HepG2 (cell line): ENCODE measurements at regions not wholly inside any gene's neighbourhood (a gene's known extent, or its start where the extent isn't known, plus 50 kb on each side); places are given as distances from the start of the nearest gene placed in this dataset.

Experiments
- ATAC-seq: fragments of 200-7000 bp; cut with Tn5 transposase; 3 replicates; pipeline ENCODE4 v1.9.1; 2020; ENCODE audit warnings: mild to moderate bottlenecking, moderate library complexity
- BruUV-seq: library from RNA; stranded (reverse); fragments of 400-500 nt; replicated peaks from 2 replicates; lab custom pipeline; 2021; lab: Mats Ljungman, UMichigan
- CTCF ChIA-PET: fragments of 300-600 bp; formaldehyde crosslinking; extraction: SDS; loops from one replicate; lab custom pipeline; 2021; ENCODE audit warnings: low total read pairs, inconsistent platforms, low intra/inter-chr PET ratio; lab: Yijun Ruan, JAX
- POLR2A ChIA-PET: fragments of 350-600 bp; sonication (Branson Sonifier 250); formaldehyde crosslinking; loops from one replicate; lab custom pipeline; 2020; ENCODE audit warnings: antibody characterized with exemption, inconsistent platforms; lab: Yijun Ruan, JAX
- DNase-seq: peaks from one replicate; pipeline ENCODE4 v3.0.0-alpha.2; 2015; ENCODE audit warnings: low spot score
- FAIRE-seq: peaks from 3 replicates; lab custom pipeline; 2011; peaks lifted over from hg19 to GRCh38; lab: Jason Lieb, UNC
- H2AFZ ChIP-seq: one replicate; pipeline ENCODE4 v1.6.1; 2011; ENCODE audit warnings: low read length, inconsistent platforms
- H3K27ac ChIP-seq: fragments of 300-600 bp; 3 replicates; pipeline ENCODE4 v1.8.0; 2011; ENCODE audit warnings: mixed run types, mild to moderate bottlenecking, mixed read lengths, low read length, inconsistent platforms; ENCODE audit not compliant: insufficient read depth; ENCODE audit errors: extremely low read length
- H3K27me3 ChIP-seq, 2 experiments: fragments of 200-600 bp in 1 of 2; 2 replicates in 1 of 2; 3 replicates in 1 of 2; pipeline versions ENCODE4 v1.6.0 to v1.8.0; 2011; ENCODE audit warnings: low read length in 2 of 2, mild to moderate bottlenecking in 2 of 2, moderate library complexity in 2 of 2, inconsistent platforms in 1 of 2; ENCODE audit not compliant: insufficient read depth in 2 of 2, control insufficient read depth in 1 of 2
- H3K36me3 ChIP-seq, 2 experiments: fragments of 200-600 bp in 1 of 2; replicated peaks in 1 of 2; 2 replicates in 1 of 2; 3 replicates in 1 of 2; pipeline versions ENCODE4 v1.5.1 to v1.8.0; 2011; ENCODE audit warnings: low read length in 2 of 2, inconsistent platforms in 1 of 2; ENCODE audit not compliant: insufficient read depth in 2 of 2, control insufficient read depth in 1 of 2
- H3K4me1 ChIP-seq: 2 replicates; pipeline ENCODE4 v1.5.1; 2012; ENCODE audit warnings: low read length, inconsistent platforms; ENCODE audit not compliant: insufficient read depth
- H3K4me2 ChIP-seq: 2 replicates; pipeline ENCODE4 v1.6.0; 2011; ENCODE audit warnings: low read depth, low read length, inconsistent platforms
- H3K4me3 ChIP-seq, 3 experiments: fragments of 200-600 bp in 1 of 3; sonication (generic), shearing (Covaris generic) in 1 of 3; replicated peaks in 1 of 3; 2 replicates each; pipeline ENCODE4 v1.5.1; 2011 to 2016; ENCODE audit warnings: low read length in 3 of 3, inconsistent platforms in 2 of 3, low read depth in 2 of 3, mild to moderate bottlenecking in 2 of 3, control low read depth in 1 of 3, mixed read lengths in 1 of 3; ENCODE audit not compliant: insufficient read depth in 1 of 3
- H3K79me2 ChIP-seq: one replicate; pipeline ENCODE4 v1.6.1; 2011; ENCODE audit warnings: low read length, inconsistent platforms; ENCODE audit not compliant: insufficient read depth
- H3K9ac ChIP-seq: 2 replicates; pipeline ENCODE4 v1.6.0; 2011; ENCODE audit warnings: mild to moderate bottlenecking, low read depth, low read length, inconsistent platforms; ENCODE audit not compliant: insufficient read depth
- H3K9me3 ChIP-seq: 2 replicates; pipeline ENCODE4 v1.5.1; 2012; ENCODE audit warnings: mild to moderate bottlenecking, low read length
- H4K20me1 ChIP-seq: 2 replicates; pipeline ENCODE4 v1.6.0; 2011; ENCODE audit warnings: inconsistent platforms, mild to moderate bottlenecking, low read length, moderate library complexity; ENCODE audit not compliant: insufficient read depth
- ATF7 ChIP-seq, 2 experiments: fragments of 450-650 bp in 1 of 2; sonication (generic) in 1 of 2; formaldehyde crosslinking in 1 of 2; IDR thresholded peaks; 2 replicates each; pipeline versions ENCODE4 v1.4.0 to v1.6.1; 2016 to 2020; ENCODE audit warnings: antibody characterized with exemption in 1 of 2, mild to moderate bottlenecking in 1 of 2, missing genetic modification reagents in 1 of 2
- HNF4G ChIP-seq, 2 experiments: sonication (generic) in 1 of 2; formaldehyde crosslinking in 1 of 2; IDR thresholded peaks; 2 replicates each; pipeline versions ENCODE4 v1.4.0 to v1.6.1; 2011 to 2020; ENCODE audit warnings: borderline replicate concordance in 2 of 2, low read depth in 2 of 2, mild to moderate bottlenecking in 2 of 2, low read length in 1 of 2, missing genetic modification reagents in 1 of 2, moderate library complexity in 1 of 2
- NR2F2 ChIP-seq: IDR thresholded peaks from 2 replicates; pipeline ENCODE4 v1.6.1; 2012; ENCODE audit warnings: low read depth, inconsistent platforms, borderline replicate concordance
- SNAPC2 ChIP-seq: sonication (generic); formaldehyde crosslinking; IDR thresholded peaks from 2 replicates; pipeline ENCODE4 v1.8.1; 2022; ENCODE audit warnings: mild to moderate bottlenecking, missing genetic modification reagents
- TCF7 ChIP-seq: sonication (generic); IDR thresholded peaks from 2 replicates; pipeline ENCODE4 v1.6.1; 2016; ENCODE audit warnings: antibody characterized with exemption, low read depth
- ZNF331 ChIP-seq: sonication (generic); formaldehyde crosslinking; IDR thresholded peaks from 2 replicates; pipeline ENCODE4 v1.4.0; 2020; ENCODE audit warnings: missing genetic modification reagents
- ZNF558 ChIP-seq: sonication (generic); formaldehyde crosslinking; IDR thresholded peaks from 2 replicates; pipeline ENCODE4 v1.9.0; 2022; ENCODE audit warnings: mild to moderate bottlenecking, missing genetic modification reagents, borderline replicate concordance
- WGBS: methylation state at CpG from one replicate; pipeline ENCODE4 v1.1.6; 2017; ENCODE audit warnings: low lambda C conversion rate; 5-methylcytosine and 5-hydroxymethylcytosine counted together
- in situ Hi-C: cut with HindIII; loops from 2 replicates; pipeline ENCODE4 v1.10.0; 2017; ENCODE audit warnings: low pct_unique_long_range_greater_than_20kb; ENCODE audit not compliant: extremely low pct_ligation_motif_present
- intact Hi-C: fragments of 100-400 bp; cut with micrococcal nuclease; formaldehyde crosslinking; loops from one replicate; pipeline ENCODE4 v1.10.0; 2022; ENCODE audit not compliant: unreplicated experiment
- TF ChIP-seq, protein P1 (sequence below): sonication (generic); formaldehyde crosslinking; IDR thresholded peaks from 2 replicates; pipeline ENCODE4 v1.4.0; 2020; ENCODE audit warnings: missing genetic modification reagents
- TF ChIP-seq, protein P2 (sequence below): sonication (generic); formaldehyde crosslinking; IDR thresholded peaks from 2 replicates; pipeline ENCODE4 v1.4.0; 2020; ENCODE audit warnings: missing genetic modification reagents, borderline replicate concordance
- TF ChIP-seq, protein P3 (sequence below): sonication (generic); formaldehyde crosslinking; IDR thresholded peaks from 2 replicates; pipeline ENCODE4 v1.8.0; 2022; ENCODE audit warnings: mild to moderate bottlenecking, missing genetic modification reagents; ENCODE audit not compliant: insufficient replicate concordance
- TF ChIP-seq, protein P4 (sequence below): sonication (generic); formaldehyde crosslinking; IDR thresholded peaks from 2 replicates; pipeline ENCODE4 v1.4.0; 2020; ENCODE audit warnings: missing genetic modification reagents, borderline replicate concordance

DNA sequence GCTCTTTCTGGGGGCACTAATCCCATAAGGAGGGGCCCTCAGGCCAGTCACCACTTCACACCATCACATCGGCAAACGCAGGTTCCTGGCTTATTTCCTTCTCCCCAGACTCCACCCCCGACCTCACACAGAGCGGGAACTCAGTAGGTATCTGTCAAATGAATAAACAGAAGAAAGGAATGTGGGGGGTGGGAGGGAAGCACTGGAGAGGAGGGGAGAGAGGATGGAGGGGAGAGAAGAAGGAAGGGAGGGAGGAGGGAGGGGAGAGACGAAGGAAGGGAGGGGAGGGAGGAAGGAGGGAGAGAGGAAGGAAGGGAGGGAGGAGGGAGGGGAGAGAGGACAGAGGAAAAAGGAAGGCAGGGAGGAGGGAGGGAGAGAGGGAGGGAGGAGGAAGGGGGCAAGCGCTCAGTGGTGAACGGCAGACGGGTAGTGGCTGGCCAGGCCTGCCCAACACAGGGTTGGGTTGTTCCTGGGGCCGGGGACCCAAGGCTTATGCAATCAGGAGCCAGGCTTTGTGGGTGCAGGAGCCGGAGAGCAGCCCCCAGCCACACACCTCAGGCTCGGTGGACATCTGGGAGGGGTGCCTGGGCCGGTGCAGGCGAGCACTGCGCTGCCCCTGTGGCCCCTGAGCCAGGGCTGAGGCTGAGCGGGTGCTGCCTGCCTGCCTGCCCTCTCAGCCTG is 52.6 kb upstream of the FBRSL1 start:
- in situ Hi-C loops = no loop called here
- Histone ChIP-seq H4K20me1 (no peaks in the 10 kb centered on the region), H3K4me3 (peak overlapping the region in 2 of 3 experiments; percentile 44 to 55; a peak in 3 of 6 replicates), H3K27ac (no peak overlapping the region), H3K9ac (no peak overlapping the region), H3K4me2 (peak overlapping the region; percentile 58), H3K79me2 (no peaks in the 10 kb centered on the region), H3K27me3 (peaks cover 9 to 54% of the 10 kb centered on the region in 2 experiments), H3K4me1 (peaks cover 76% of the 10 kb centered on the region), H2AFZ (no peak overlapping the region), H3K36me3 (no peaks in the 10 kb centered on the region), H3K9me3 (no peaks in the 10 kb centered on the region)
- ChIA-PET POLR2A (no interaction called here), CTCF (no interaction called here)
- peak; percentile 29 for DNase-seq
- no TSS peak for BruUV-seq
- WGBS = 12% methylated on average over 9 of the region's 15 CpGs
- peak; percentile 59 for ATAC-seq
- no peak for FAIRE-seq
- intact Hi-C loops = no loop called here
- TF ChIP-seq HNF4G (IDR thresholded peaks at IDR 0.05; ENCODE audit: borderline replicate concordance, low read depth, low read length) (no peak), HNF4G (CRISPR knock-in tag; IDR thresholded peaks at IDR 0.05; ENCODE audit: borderline replicate concordance, low read depth) (no peak), ATF7 (IDR thresholded peaks at IDR 0.05) (no peak), ATF7 (CRISPR knock-in tag; IDR thresholded peaks at IDR 0.05) (no peak), SNAPC2 (no peak), NR2F2 (no peak), ZNF558 (no peak), ZNF331 (CRISPR knock-in tag) (no peak), TCF7 (no peak)
- TF ChIP-seq, protein P1, sequence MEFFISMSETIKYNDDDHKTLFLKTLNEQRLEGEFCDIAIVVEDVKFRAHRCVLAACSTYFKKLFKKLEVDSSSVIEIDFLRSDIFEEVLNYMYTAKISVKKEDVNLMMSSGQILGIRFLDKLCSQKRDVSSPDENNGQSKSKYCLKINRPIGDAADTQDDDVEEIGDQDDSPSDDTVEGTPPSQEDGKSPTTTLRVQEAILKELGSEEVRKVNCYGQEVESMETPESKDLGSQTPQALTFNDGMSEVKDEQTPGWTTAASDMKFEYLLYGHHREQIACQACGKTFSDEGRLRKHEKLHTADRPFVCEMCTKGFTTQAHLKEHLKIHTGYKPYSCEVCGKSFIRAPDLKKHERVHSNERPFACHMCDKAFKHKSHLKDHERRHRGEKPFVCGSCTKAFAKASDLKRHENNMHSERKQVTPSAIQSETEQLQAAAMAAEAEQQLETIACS = no peak
- TF ChIP-seq, protein P2, sequence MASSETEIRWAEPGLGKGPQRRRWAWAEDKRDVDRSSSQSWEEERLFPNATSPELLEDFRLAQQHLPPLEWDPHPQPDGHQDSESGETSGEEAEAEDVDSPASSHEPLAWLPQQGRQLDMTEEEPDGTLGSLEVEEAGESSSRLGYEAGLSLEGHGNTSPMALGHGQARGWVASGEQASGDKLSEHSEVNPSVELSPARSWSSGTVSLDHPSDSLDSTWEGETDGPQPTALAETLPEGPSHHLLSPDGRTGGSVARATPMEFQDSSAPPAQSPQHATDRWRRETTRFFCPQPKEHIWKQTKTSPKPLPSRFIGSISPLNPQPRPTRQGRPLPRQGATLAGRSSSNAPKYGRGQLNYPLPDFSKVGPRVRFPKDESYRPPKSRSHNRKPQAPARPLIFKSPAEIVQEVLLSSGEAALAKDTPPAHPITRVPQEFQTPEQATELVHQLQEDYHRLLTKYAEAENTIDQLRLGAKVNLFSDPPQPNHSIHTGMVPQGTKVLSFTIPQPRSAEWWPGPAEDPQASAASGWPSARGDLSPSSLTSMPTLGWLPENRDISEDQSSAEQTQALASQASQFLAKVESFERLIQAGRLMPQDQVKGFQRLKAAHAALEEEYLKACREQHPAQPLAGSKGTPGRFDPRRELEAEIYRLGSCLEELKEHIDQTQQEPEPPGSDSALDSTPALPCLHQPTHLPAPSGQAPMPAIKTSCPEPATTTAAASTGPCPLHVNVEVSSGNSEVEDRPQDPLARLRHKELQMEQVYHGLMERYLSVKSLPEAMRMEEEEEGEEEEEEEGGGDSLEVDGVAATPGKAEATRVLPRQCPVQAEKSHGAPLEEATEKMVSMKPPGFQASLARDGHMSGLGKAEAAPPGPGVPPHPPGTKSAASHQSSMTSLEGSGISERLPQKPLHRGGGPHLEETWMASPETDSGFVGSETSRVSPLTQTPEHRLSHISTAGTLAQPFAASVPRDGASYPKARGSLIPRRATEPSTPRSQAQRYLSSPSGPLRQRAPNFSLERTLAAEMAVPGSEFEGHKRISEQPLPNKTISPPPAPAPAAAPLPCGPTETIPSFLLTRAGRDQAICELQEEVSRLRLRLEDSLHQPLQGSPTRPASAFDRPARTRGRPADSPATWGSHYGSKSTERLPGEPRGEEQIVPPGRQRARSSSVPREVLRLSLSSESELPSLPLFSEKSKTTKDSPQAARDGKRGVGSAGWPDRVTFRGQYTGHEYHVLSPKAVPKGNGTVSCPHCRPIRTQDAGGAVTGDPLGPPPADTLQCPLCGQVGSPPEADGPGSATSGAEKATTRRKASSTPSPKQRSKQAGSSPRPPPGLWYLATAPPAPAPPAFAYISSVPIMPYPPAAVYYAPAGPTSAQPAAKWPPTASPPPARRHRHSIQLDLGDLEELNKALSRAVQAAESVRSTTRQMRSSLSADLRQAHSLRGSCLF (CRISPR knock-in tag) = no peak
- TF ChIP-seq, protein P3, sequence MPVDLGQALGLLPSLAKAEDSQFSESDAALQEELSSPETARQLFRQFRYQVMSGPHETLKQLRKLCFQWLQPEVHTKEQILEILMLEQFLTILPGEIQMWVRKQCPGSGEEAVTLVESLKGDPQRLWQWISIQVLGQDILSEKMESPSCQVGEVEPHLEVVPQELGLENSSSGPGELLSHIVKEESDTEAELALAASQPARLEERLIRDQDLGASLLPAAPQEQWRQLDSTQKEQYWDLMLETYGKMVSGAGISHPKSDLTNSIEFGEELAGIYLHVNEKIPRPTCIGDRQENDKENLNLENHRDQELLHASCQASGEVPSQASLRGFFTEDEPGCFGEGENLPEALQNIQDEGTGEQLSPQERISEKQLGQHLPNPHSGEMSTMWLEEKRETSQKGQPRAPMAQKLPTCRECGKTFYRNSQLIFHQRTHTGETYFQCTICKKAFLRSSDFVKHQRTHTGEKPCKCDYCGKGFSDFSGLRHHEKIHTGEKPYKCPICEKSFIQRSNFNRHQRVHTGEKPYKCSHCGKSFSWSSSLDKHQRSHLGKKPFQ = peak; percentile 38
- TF ChIP-seq, protein P4, sequence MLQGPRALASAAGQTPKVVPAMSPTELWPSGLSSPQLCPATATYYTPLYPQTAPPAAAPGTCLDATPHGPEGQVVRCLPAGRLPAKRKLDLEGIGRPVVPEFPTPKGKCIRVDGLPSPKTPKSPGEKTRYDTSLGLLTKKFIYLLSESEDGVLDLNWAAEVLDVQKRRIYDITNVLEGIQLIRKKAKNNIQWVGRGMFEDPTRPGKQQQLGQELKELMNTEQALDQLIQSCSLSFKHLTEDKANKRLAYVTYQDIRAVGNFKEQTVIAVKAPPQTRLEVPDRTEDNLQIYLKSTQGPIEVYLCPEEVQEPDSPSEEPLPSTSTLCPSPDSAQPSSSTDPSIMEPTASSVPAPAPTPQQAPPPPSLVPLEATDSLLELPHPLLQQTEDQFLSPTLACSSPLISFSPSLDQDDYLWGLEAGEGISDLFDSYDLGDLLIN = no peak
